Lower leg skin (tissue), 4 donors: ENCODE measurements at regions not wholly inside any gene's neighbourhood (a gene's known extent, or its start where the extent isn't known, plus 50 kb on each side); places are given as distances from the start of the nearest gene placed in this dataset.

Source experiments
- DNase-seq, 2 donors: peaks; one replicate each; pipeline ENCODE4 v3.0.0-alpha.2; 2019; ENCODE audit warnings: low spot score in 2 of 2
- H3K4me3 ChIP-seq: fragments of 200-600 bp; sonication (generic); 2 replicates; pipeline ENCODE4 v1.5.1; 2017; ENCODE audit warnings: mild to moderate bottlenecking, low read depth; ENCODE audit not compliant: poor library complexity, severe bottlenecking
- CTCF ChIP-seq, 3 donors: fragments of 450-650 bp; IDR thresholded peaks; one replicate each; pipeline ENCODE4 v1.5.1; 2016; ENCODE audit warnings: antibody characterized with exemption in 3 of 3, mild to moderate bottlenecking in 3 of 3, moderate library complexity in 2 of 3
- POLR2A ChIP-seq, 2 donors: fragments of 450-650 bp; IDR thresholded peaks; one replicate each; pipeline ENCODE4 v1.6.1; 2016 to 2017; ENCODE audit warnings: antibody characterized with exemption in 2 of 2, mild to moderate bottlenecking in 1 of 2, moderate library complexity in 1 of 2
- WGBS, 2 donors: methylation state at CpG; one replicate each; pipeline ENCODE4 v1.1.5; 2018; 5-methylcytosine and 5-hydroxymethylcytosine counted together
- intact Hi-C: fragments of 100-400 bp; cut with DNase I; formaldehyde crosslinking; loops from one replicate; pipeline ENCODE4 v1.15.0; 2023; ENCODE audit warnings: low total_unique reads

- no peak overlapping the region for H3K4me3 ChIP-seq
- no peak for TF ChIP-seq CTCF (IDR thresholded peaks at IDR 0.05)
- no peak for TF ChIP-seq POLR2A (IDR thresholded peaks at IDR 0.05)
- no peak for DNase-seq
- 72 to 80% methylated on average over 3 of the region's 3 CpGs for whole genome bisulfite sequencing, 2 donors
- intact Hi-C loops = loop anchor here (10.0 kb wide), 1 partner anchor 141 kb away; no protein-coding TSS in a partner anchor
Observed at GRCh38 chr3:43223670-43224364, 62.5 kb upstream of the SNRK start.

GRCh38 chr3:43222590-43222989 lies 63.8 kb upstream of the SNRK start:
- intact Hi-C loops = loop anchor here (10.0 kb wide), 1 partner anchor 142 kb away; no protein-coding TSS in a partner anchor
- WGBS, 2 donors = 95 to 97% methylated on average over 4 of the region's 4 CpGs
- no peak for TF ChIP-seq POLR2A (IDR thresholded peaks at IDR 0.05)
- DNase-seq = no peak
- no peak overlapping the region for H3K4me3 ChIP-seq

- DNase-seq = no peak
Observed at GRCh38 chr3:43221076-43221475, 65.3 kb upstream of the SNRK start.

GRCh38 chr3:43219616-43220015 lies 66.7 kb upstream of the SNRK start:
- intact Hi-C loops = loop anchor here (10.0 kb wide), 1 partner anchor 145 kb away; no protein-coding TSS in a partner anchor
- 93 to 97% methylated on average over 3 of the region's 3 CpGs for WGBS, 2 donors

More at GRCh38 chr3:43221076-43221475, 65.3 kb upstream of the SNRK start:
- TF ChIP-seq POLR2A (IDR thresholded peaks at IDR 0.05) = no peak
- no peak for TF ChIP-seq CTCF (IDR thresholded peaks at IDR 0.05)
- intact Hi-C loops = loop anchor here (10.0 kb wide), 1 partner anchor 144 kb away; no protein-coding TSS in a partner anchor
- no peak overlapping the region for H3K4me3 ChIP-seq
- WGBS, 2 donors = 58 to 64% methylated on average over 5 to 6 of the region's 6 CpGs

GRCh38 chr3:43218921-43219320 lies 67.4 kb upstream of the SNRK start:
- TF ChIP-seq CTCF (IDR thresholded peaks at IDR 0.05) = no peak
- DNase-seq = no peak
- intact Hi-C loops = no loop called here
- WGBS, 2 donors = 78 to 86% methylated on average over 2 of the region's 2 CpGs
- no peak overlapping the region for H3K4me3 ChIP-seq

More at GRCh38 chr3:43219616-43220015, 66.7 kb upstream of the SNRK start:
- DNase-seq = no peak
- TF ChIP-seq CTCF (IDR thresholded peaks at IDR 0.05) = no peak
- no peak overlapping the region for H3K4me3 ChIP-seq

- no peak for DNase-seq
- H3K4me3 ChIP-seq = no peak overlapping the region
- intact Hi-C loops = no loop called here
- TF ChIP-seq CTCF (IDR thresholded peaks at IDR 0.05) = no peak
- no peak for TF ChIP-seq POLR2A (IDR thresholded peaks at IDR 0.05)
Observed at GRCh38 chr3:43218156-43218555, 68.2 kb upstream of the SNRK start.
